C4-2B (cell line): ENCODE measurements at regions not wholly inside any gene's neighbourhood (a gene's known extent, or its start where the extent isn't known, plus 50 kb on each side); places are given as distances from the start of the nearest gene placed in this dataset.

Experiments
- ZFX ChIP-seq: fragments of 450-650 bp; IDR thresholded peaks from 2 replicates; pipeline ENCODE4 v1.6.1; 2017
- TF ChIP-seq, protein P1 (sequence below): fragments of 450-650 bp; conservative IDR thresholded peaks from 2 replicates; pipeline ENCODE4 v1.5.1; 2017; ENCODE audit warnings: mild to moderate bottlenecking

DNA sequence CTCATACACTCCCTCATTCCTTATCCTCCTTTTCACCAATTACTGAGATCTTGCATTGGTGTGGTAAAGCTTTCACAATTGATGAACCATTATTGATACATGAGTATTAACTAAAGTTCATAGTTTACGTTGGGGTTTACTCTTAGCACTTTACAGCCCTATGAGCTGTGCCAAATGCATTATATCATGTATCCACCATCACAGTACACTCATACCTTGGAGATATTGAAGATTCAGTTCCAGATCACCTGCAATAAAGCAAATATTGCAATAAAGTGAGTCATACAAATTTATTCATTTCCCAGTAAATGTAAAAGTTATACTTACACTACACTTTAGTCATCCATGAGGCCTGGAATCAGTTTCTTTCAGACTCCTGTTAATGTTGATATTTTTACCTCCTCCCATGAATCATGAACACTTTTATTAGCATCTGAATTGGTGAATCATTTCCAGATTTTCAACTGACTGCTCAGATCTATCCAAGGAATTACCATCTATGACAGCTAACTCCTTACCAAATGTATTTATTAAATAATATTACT, 546.6 kb upstream of the PTPRD start:
- TF ChIP-seq, protein P1, sequence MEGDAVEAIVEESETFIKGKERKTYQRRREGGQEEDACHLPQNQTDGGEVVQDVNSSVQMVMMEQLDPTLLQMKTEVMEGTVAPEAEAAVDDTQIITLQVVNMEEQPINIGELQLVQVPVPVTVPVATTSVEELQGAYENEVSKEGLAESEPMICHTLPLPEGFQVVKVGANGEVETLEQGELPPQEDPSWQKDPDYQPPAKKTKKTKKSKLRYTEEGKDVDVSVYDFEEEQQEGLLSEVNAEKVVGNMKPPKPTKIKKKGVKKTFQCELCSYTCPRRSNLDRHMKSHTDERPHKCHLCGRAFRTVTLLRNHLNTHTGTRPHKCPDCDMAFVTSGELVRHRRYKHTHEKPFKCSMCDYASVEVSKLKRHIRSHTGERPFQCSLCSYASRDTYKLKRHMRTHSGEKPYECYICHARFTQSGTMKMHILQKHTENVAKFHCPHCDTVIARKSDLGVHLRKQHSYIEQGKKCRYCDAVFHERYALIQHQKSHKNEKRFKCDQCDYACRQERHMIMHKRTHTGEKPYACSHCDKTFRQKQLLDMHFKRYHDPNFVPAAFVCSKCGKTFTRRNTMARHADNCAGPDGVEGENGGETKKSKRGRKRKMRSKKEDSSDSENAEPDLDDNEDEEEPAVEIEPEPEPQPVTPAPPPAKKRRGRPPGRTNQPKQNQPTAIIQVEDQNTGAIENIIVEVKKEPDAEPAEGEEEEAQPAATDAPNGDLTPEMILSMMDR = no peak
- no peak for TF ChIP-seq ZFX
